ENCODE measurements at regions not wholly inside any gene's neighbourhood (a gene's known extent, or its start where the extent isn't known, plus 50 kb on each side); places are given as distances from the start of the nearest gene placed in this dataset.

DNA sequence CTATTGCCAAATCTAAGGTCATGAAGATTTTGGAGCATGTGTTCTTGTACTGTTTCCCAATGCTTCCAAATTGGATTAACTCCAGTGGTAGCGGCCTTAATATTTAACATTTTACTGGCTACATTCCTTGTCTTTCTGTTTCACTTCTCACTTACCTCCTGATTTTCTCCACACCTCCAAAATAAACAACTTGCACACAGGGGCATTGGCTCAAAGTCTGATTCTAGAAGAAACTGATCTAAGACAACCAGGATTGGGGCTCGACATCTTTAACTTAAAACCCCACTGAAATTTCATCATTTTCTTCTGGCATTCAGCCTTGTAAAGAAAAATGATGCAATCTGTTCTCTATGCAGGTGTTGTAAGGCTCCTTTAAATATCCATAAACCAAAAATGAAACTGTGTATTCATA lies 557.9 kb upstream of the ID4 start:
- DNase-seq, result no peak

DNA sequence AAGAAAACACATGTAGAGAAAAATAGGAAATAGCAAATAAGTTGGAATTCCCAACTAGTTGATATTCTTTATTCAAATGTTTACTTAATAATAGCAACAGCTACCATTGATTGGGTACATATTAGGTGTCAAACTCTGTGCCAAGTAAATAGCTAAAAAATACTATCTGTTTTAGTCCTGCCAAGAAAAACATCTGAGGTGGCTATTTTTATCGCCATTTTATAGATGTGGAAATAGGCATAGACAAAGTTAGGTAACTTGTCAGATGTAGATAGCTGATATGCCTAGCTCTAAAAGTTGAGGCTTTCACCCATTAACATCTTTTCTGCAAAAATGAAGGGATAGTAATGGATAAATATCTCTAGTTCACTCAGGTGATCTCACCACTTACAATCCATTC lies 549.2 kb upstream of the ID4 start:
- no peak for DNase-seq

DNA sequence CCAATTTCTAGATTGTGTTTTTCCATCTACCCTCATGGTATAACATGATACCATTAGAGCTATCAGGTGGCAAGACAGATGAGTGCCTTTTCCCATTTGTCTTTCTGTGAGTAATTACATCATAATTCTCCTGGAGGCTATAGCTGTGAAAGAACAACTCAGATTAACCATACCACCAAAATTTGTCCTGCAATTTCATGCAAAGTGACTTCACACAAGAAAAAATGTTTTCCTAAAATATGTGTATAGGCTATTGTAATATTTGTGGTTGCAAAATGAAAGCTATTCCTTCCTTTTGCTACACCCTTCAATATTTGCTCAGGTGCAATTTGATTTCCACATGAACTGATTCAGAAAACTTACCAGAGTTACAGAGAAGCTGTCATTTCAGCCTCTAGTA lies 547.7 kb upstream of the ID4 start:
- no peak for DNase-seq

DNA sequence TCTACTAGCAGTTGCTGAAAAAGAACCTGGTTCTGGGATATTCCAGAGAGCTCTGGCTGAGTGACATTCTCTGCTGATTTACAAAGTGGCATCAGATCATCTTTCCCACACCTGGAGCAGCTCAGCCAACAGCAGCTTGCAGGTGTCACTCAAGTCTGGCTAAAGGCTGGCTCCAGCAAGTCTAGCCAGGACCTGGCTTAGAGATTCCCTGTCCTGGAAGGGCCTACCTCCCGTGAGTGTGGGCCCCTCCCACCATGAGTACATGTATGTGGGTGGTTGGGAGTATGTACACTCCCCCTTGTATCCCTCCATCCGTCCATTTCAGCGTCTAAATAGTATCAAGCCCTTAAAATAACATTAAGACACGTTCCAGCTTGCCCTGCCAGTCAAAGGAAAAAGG lies 539.3 kb upstream of the ID4 start:
- no peak for DNase-seq

DNA sequence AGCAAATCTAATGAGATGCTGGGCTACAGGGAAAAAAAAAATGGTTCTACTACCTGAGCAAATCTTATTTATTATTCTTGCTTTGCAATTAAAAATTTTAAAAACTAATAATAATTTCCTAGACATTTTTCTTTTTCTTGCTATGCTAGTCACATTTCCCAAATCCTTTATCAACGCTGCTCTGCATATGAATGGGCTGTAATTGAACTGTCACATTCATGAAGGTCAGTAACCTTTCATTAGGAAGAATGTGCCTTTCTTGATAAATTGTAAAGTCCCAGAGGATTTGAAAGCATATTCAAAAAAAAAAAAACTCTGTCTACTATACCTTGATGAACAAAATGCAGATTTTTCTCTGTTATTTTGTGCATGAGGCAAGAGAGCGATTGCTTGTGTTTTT lies 538.7 kb upstream of the ID4 start:
- DNase-seq, result no peak

DNA sequence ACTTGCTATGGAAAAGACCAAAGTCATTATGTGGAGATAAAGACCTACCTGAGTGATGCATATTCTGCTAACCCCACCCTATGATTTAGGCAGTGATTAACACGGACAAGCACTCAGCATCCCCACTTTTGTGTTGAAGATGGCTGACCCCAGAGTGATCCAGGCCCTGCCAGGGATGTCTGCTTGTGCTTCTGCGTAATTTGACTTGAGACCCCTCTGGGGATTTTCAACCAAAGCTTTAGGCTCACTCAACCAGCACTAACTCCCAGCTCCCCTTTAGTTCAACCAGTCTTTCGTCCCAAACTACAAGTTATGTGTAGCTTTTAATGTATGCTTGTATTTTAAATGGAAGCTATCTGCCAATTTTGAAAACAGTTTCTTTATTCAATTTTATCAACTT lies 538.0 kb upstream of the ID4 start:
- DNase-seq, result no peak

DNA sequence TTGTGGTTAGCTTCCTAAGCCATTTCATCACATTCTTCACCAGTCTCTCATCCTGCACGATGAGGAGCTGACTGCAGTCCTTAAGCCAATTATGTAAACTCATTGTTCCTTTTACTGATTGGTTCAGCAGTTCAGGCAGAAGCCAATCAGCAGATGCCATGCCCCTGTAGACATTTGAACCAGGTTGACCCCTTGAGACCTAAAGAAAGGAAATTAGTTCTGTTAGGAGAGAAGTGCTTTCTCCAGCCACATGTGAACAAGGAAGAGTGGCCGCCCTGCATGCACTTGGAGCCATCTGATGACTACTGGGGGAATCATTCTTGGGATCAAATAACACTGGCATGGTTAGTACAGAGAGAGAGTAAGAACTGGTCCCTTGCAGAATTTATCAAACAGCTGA lies 535.2 kb upstream of the ID4 start:
- no peak for DNase-seq

DNA sequence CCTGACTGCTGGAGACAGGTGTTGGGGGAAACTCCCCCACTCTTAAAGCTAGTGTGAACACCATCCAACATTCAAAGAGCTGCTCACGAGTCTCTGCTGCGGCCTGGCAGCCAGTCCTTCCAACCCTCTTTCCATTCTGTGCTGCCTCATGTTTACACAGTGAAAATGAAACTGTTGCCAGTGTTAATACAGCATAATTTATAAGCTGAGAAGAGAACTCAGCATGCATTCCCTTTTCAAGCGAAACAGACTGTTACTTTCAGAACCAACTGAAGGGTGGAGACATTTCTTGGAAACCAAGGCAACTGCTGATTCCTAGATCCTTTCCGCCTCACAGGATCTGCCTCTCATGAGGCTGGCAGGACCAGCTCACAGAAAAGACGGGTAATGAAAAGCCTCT lies 533.8 kb upstream of the ID4 start:
- no peak for DNase-seq

DNA sequence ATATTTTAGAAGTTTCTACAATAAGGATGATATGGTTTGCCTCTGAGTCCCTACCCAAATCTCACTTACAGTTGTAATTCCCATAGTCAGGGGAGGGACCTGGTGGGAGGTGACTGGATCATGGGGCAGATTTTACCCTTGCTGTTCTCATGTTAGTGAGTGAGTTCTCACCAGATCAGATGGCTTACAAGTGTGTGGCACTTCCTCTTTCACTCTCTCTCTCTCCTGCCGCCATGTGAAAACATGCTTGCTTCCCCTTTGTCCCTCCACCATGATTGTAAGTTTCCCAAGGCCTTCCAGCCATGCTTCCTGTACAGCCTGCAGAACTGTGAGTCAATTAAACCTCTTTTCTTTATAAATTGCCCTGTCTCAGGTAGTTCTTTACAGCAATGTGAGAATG lies 527.5 kb upstream of the ID4 start:
- no peak for DNase-seq

DNA sequence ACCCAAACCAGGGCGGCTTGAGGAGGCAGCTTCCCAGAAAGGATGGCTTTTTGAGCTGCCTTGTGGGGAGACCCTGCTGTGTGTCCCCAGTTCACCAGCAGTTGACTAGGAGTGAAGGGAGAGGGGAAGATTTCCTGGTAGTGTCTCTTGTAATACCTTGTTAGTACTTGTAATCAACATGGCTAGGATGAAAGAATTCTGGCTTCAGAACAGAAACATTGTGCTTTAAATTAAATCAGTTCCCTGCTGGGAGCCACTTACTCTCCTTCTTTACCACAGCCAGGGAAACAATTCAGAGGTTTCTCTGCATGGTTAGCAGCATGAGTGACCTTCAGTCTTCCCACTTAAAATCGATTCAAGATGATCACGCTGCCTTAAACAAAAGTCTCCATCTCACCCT lies 525.4 kb upstream of the ID4 start:
- no peak for DNase-seq

DNA sequence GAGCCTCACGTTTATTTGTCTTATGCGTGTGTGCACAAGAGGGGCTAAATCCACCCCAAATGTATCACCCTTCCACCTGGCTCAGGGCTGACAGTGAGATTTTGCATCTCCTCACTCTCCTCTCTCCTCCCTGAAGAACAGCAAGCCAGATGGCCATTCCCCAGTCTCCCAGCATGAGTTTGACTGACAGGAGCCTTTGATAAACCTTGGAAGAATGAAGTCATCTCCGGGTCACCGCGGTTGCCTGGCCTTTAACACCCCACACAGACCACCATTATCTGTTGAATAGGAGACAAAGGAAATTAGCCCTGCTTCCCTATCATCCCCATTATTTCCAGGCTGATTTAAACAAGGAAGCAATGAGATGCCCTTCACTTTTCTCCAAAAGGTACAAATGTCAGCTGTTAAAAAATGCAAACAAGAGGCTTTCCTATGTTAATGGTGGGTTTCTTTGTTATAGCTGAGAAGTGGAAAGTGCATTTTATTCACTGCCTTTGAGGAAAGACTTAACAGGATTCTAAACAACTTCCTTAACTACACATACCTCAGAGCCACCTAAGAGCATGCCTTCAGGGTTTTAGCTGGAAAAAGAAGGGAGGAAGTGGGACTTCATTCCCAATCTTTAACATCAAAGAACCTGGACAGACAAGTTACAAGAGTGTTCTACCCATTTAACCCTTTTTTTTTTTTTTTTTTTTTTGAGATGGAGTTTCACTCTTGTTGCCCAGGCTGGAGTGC lies 524.8 kb upstream of the ID4 start:
- DNase-seq, result no peak

DNA sequence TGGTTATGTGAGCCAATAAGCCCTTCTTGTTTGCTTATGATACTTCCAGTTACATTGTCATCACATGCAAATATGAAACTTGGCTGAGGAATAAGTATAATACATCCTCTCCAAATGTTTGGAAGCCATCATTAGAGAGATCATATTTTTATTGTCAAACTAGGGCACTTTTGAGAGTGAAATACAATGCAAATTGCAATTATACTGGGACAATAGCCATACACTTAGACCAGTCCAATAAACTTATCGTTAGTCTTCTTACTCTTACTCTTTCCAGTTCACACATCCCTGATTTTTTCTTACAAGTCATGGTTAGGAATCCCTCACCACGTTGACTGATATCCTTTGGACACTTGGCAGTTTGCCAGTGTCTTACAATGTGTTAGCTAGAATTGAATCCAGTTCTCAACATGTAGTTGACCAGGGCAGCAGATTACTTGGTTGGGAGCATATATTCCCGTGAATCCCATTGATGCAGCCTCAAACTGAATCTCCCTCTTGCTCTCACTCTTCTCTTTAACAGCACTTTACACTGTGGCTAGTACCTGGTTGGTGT lies 519.7 kb upstream of the ID4 start:
- no peak for DNase-seq

DNA sequence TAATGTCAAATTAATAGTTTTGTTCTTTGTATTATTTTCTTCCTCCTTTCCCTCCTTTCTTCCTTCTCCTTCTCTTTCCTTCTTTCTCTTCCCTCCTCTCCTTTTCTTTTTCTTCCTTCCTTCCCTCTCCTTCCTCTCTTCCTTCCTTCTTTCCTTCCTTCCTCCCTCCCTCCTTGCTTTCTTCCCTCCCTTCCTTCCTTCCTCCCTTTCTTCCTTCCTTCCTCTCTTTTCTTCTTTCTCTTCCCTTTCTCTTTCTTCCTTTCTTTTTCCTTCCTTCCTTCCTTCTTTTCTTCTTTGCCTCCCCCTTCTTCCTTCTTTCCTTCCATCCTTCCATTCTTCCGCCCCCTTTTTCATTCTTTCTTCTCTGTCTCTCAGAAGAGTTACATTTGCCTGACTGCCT lies 518.2 kb upstream of the ID4 start:
- DNase-seq, result no peak

DNA sequence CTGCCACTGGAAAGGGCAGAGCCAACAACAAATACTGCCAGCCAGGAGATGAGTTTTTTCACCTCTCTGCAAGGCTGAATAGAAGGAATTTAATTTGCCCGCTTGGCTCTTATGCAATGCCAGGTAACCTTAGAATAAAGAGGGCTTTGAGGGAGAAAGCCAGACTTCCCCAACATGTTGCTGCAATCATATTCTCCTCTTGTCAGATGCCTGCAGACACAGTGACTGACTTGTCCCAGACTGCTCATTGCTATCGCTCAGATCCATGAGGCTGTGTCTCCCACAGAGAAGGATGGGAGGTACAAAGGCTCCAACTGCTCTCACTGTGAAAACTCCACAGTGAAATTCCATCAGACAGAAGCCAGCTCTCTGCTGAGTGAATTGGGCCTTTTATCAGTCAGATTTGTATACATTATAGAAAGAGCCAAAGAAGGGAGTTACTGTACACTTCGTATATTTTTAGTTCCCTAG lies 517.0 kb upstream of the ID4 start:
- no peak for DNase-seq

DNA sequence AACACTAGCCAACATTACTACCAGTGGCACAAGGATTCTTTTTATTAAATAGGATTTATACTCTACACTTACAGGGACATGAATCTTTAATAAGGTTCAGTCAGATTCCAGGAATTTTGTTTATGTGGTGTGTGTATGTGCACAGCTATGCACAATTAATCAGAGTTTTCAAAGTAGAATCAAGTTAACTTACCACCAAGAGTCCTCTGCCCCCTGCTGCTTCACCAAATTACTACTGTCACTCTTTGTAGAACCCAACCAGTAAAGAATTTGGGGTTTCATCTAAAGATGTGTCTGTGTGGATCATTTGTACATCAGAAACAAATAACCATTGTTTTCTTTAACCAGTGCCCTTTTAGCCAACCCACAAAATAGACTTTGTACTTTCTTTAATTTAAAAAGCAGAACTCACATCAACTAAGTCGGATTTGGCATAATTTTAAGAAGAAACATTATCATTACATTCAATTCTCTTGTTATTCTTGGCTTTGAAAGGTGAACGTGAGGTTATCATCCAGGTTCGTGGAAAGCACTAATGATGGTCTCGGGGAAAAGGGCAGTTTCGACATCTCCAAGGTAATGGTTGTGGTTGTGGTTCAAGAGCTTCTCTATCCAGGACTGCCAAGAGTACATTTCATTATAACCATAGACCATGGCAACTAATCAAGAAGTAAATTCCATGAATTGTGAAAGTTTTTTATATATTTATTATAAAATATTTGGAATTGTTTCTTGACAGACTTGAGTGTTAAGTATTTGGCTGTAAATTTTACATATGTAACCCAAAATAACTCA lies 514.3 kb upstream of the ID4 start:
- no peak for DNase-seq

DNA sequence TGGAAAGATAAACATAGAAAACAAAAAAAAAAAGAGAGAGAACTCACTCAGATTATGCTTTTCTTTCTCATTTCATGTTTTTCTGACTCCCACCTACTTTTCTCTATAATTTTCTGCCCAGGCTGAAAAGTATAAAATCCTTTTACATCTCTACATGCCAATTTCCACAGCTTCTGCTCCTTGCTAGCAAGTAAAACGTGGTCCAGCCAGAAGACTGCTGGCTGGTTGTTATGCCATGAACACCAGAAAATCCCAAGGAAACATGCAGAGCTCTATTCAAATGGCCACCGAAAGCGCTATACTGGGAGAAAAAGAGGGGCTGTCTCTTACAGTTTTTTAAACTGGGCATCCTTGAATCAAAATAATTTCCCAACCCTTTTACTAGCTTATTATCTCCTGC lies 512.8 kb upstream of the ID4 start:
- DNase-seq, result no peak

DNA sequence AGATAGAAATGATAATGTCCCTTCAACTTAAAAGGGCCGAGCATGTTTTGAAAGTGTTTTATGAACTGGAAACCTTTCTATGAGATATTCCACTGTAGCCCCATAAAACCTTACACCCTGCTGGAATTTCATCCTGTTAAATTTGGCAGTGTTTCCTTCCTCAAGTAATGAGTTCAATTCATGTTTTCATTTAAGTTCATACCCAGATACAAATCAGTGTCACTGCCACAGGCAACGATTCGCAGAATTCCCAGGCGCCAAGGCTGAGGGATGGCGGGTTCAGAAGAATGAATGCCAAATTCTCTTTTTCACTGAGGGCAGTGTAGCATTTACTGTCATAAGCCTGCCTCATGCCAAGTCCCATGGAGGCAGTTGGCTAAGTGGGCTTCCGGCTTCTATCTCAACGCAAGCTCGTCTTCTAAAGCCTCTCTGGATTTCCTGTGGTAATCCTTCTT lies 511.8 kb upstream of the ID4 start:
- no peak for DNase-seq

DNA sequence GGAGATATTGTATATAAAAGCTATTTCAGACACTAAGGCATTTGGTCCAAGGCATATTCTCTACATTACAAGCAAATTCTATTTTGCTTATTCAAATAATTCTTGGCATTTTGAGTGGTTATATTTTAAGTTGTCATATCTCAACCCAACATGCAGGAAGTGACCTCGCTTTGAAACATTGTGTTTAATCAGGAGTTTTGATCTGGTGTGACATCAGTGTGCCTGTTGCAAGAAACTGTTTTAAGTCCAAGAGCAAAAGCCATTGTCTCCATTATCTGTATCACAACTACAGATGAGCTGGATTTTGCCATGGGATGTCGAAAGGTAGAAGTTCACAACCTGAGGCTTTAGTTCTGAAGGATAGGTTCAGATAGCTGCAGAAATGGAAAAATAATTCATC lies 509.9 kb upstream of the ID4 start:
- no peak for DNase-seq

DNA sequence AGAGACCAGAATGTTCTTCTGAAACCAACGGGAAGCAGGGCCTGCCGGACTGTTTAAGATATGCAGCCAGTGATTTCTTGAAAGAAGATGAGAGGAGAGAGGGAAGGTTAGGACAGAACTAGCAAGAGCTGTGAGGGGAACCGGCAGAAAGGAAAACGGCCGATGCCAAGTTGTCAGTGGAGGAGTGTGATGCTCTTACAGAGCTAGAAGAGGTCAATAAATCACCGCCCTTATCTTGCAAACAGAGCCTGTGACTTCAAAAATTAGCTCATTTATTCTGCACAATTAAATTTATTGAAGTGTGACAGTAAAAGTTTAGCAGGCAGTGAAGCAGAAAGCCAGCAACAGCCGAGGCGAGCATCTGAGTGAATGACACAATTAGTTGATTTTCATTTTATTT lies 509.5 kb upstream of the ID4 start:
- DNase-seq, result no peak

DNA sequence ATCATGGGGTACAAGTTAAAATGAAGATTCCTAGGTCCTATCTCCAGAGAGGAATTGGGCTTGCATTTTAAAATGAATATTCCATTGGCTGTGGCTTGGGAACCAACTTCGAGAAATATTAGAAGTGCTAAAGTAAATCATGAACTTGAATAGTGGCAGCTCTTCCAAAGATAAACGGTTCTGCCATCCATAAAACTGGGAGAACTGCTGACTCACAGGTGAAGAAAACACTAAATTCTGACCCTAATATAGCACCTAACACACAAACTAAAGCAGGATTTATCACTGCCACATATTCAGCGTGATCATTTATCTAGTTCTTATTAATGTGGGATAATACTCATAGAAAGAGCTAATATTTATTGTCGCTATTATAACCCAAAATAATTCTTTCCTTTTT lies 508.1 kb upstream of the ID4 start:
- no peak for DNase-seq

DNA sequence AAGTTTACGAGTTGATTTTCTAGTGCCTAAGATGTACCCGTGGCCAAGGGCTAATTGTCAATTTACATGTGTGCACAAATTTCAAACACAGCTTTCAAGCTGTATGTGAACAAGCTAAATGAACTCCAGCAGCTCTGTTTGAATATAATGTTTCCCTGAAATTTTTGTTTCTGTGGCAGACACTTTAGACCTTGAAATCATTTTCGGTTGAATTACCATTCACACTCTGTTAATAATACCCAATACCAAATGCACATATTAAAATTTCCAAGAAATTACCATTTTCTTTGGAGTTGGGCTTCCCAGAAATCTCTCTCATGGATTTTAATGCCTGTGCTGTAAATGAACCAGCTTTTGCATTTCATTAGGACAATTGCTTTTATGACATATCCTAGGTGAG lies 506.1 kb upstream of the ID4 start:
- no peak for DNase-seq

DNA sequence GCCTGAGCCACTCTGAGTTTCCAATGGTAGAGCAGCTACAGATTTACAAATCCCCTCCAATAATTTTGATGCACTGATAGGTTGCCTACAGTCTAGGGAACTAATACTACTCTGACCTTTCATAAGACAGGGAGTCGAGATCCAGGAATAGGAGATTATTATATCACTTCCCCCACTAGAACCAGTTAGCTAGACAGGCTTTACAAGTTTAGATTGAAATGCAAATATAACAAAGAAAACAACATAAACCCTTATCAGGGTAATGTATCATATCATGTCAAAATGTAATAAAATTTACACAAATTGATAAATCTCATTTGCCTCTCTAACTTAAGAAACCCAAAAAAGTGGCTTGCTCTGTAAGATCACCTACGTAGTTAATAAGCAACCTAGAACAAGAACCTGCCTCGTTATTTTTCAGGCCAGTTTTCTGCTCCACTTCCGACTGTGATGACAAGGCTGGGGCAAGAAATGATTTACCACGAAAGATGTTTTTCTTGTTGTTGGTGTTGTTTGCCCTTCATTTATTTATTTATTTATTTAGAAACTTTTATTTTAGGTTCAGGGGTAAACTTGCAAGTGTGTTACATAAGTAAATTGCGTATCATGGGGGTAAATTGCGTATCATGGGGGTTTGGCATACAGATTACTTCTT lies 504.2 kb upstream of the ID4 start:
- no peak for DNase-seq

DNA sequence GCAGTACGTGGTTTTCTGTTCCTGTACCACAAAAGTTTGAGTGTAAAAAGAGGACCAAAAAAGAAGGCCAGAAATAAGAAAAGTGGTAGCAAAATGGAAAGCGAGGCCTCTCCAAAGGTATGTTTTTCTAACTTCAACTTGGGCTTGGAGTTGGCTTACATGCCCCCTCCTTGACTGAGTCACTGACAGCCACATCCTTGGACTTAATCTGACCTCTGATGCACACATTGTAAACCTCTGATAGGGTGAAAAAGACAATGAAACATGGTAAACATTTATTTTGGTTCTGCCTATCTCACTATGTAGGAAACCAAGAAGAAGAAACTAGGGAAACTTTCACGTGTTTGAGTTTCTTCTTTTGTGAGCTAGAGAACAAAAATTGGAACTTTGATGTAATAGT lies 503.2 kb upstream of the ID4 start:
- DNase-seq, result no peak

DNA sequence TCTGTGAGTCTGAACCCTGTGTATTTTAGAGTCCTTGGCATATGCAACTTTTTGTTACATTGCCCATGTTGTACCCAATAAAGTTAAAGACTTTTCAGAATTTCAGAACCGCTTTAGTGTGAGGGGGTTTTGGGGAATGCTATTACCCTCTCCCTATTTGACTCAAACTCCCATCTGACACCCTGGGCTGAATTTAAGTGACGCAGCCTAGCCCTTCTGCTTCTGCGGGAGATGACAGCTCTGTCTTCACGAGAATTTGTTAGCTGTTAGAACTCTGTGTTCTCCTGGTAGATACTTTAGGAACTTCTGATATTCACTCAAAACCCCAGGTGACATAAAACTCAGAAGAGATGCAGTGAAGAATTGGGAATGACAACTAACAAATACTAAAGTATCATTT lies 500.6 kb upstream of the ID4 start:
- no peak for DNase-seq
